ENCODE measurements at regions not wholly inside any gene's neighbourhood (a gene's known extent, or its start where the extent isn't known, plus 50 kb on each side); places are given as distances from the start of the nearest gene placed in this dataset.

DNA sequence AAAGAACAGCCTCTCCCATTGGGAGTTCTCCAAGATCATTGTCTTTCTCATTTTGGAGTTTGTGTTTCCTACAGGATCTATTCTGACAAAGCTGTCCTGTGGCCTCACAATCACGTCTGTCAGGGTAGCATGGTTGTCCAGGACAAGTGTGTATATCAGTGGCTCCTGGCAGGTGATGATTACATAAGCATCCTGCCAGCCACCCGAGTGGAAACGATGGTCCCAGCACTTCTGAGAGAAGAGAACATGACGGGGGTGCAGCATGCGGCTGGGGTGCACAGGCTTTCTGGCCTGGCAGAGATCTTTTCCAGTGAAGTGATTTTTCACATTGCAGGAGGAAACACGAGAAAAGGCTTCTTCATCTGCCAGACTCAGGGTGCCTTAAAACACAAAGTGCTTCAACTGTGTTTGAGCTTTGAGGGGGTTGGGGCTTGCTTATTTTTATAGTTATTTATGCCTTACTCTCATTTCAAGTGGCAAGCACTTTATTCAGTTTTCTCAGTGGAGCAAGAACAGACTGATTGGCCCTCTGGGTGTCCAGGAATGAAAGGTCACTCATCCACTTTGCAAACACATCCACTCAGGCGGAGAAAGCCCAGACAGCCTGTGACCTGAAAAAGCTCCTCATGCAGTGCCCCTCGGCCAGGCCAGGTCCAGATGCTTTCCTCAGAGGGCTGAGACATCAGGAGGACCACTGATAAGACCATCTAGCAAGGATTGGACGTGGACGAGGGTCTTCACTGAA, 186.0 kb downstream of the DUSP10 start:
- TF ChIP-seq, protein P1, sequence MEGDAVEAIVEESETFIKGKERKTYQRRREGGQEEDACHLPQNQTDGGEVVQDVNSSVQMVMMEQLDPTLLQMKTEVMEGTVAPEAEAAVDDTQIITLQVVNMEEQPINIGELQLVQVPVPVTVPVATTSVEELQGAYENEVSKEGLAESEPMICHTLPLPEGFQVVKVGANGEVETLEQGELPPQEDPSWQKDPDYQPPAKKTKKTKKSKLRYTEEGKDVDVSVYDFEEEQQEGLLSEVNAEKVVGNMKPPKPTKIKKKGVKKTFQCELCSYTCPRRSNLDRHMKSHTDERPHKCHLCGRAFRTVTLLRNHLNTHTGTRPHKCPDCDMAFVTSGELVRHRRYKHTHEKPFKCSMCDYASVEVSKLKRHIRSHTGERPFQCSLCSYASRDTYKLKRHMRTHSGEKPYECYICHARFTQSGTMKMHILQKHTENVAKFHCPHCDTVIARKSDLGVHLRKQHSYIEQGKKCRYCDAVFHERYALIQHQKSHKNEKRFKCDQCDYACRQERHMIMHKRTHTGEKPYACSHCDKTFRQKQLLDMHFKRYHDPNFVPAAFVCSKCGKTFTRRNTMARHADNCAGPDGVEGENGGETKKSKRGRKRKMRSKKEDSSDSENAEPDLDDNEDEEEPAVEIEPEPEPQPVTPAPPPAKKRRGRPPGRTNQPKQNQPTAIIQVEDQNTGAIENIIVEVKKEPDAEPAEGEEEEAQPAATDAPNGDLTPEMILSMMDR (conservative IDR thresholded peaks at IDR 0.05; ENCODE audit: low read depth, low read length), result no peak
- H3K4me3 ChIP-seq (ENCODE audit: low read length), result no peak overlapping the region
- DNase-seq (ENCODE audit: low read depth), result no peak

DNA sequence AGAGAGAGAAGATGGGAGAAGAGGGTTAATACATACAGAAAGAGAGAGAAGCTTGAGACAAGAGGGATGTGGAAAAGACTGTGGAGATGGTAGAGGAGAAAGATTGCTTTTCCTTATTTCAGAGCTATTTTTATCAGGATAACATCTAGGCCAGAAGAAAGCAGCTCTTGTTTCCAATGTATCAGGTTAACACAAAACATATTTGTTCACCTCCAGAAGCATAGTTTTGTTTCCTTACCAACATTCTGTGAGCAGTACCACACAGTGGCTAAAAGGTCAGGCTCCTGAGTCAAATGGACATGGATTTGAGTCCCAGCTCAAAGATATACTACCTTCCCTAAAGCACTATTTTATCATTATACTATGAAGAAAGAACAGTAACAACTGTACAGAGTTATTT, 185.5 kb downstream of the DUSP10 start:
- H3K4me3 ChIP-seq (ENCODE audit: low read length), result no peak overlapping the region
- DNase-seq (ENCODE audit: low read depth), result no peak
- TF ChIP-seq, protein P1 (conservative IDR thresholded peaks at IDR 0.05; ENCODE audit: low read depth, low read length), result no peak

DNA sequence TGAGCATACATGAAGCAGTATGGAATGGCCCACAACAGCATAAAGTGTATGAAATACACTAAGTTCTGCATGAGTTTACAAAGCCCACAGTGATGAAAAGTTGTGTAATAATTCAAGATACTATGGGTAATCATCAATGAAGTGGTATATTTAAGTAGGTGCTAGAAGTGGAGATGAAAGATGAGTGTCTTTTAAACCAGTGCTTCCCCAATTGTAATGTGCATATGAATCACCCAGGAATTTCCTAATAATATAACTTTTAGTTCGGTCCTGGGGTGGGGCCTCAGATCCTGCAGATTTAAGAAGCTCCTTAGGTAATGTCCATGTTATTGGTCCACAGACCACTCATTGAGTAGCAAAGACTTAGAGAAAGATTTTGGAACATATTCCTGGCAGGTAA, 184.9 kb downstream of the DUSP10 start:
- DNase-seq (ENCODE audit: low read depth), result no peak
- TF ChIP-seq, protein P1 (conservative IDR thresholded peaks at IDR 0.05; ENCODE audit: low read depth, low read length), result no peak
- H3K4me3 ChIP-seq (ENCODE audit: low read length), result no peak overlapping the region

DNA sequence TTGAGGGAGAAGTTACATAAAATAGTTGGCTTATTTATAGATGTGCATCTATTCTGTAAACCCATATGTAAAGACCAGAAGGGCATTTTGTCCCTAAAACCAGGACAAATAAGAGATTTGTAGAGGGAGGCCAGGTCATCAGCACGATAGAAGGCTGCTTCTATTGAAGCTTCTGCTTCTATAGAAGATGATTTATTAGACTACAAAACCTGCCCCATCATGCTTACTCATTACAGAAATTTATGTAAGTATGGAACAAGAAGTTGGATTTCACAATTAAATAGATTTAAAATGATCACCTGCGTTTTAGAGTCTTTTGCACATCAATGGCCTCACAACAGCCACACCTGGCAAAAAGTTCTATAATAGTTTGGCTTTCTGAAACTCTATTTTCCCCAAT, 183.5 kb downstream of the DUSP10 start:
- no peak for DNase-seq (ENCODE audit: low read depth)
- no peak overlapping the region for H3K4me3 ChIP-seq (ENCODE audit: low read length)
- TF ChIP-seq, protein P1 (conservative IDR thresholded peaks at IDR 0.05; ENCODE audit: low read depth, low read length), result no peak

DNA sequence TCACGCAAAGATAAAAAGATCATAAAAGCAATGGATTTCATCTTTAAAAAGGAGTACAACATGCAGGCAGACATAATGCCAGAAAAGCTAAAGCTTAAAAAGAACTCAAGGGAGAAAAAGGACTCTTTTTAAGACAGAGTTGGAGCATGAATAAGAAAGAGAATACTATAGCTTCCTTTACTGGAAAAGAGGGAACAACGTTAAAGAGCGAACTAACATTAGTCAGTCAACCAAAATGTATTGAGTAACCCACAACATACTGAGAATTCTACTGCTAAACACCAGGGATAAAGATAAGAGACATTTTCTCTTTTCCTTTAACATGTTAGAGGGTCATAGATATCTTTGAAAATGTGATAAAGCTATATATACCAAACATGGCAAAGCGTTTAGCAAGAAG, 182.0 kb downstream of the DUSP10 start:
- TF ChIP-seq, protein P1 (conservative IDR thresholded peaks at IDR 0.05; ENCODE audit: low read depth, low read length), result no peak
- no peak for DNase-seq (ENCODE audit: low read depth)
- no peak overlapping the region for H3K4me3 ChIP-seq (ENCODE audit: low read length)

DNA sequence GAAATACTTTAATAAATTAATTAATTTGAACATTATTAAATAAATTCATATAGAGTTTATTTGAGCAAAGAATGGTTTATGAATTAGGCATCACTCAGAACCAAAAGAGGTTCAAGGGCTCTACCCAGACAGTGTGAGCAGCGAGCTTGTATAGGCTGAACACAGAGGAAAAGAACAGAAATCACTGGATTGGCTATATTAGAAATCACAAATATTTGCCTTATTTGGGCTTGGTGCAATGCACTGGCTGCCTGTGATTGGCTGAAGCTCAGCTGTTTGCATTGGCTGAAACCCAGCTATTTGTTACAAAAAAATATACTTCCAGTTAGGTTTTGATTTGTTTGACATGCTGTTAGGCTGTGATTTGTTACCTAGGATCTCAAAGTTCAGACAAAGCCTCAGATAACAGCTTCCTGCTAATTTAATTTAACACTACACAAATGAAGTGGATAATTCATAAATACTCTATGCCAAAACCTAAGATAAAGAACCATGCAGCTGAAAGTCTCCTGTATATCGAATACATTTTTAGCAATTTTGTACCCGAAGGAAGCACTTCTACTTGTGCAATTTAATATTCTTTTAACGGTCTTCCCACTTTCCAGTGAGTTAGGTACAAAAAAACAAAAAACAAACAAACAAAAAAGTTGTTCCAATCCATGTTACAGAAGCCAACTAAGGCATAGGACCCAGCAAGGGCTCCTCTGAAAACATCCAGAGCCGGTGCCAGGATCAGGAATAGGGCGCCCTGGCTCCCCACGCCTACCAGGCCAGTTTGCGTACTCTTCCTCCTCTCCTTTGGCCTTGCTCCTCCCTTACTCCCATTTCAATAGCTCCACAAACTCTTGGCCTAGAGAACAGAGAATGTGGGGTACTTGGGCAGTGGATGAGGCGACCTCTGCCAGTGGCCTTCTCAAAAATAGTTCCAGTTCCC, 179.1 kb downstream of the DUSP10 start:
- no peak overlapping the region for H3K4me3 ChIP-seq (ENCODE audit: low read length)
- no peak for DNase-seq (ENCODE audit: low read depth)
- TF ChIP-seq, protein P1 (conservative IDR thresholded peaks at IDR 0.05; ENCODE audit: low read depth, low read length), result no peak

All from retinal pigment epithelial cell (primary cell).